LNCAP (cell line): ENCODE measurements at regions not wholly inside any gene's neighbourhood (a gene's known extent, or its start where the extent isn't known, plus 50 kb on each side); places are given as distances from the start of the nearest gene placed in this dataset.

Source experiments
- TF ChIP-seq, protein P1 (sequence below): fragments of 450-650 bp; IDR thresholded peaks from 2 replicates; pipeline ENCODE4 v1.5.1; 2017; ENCODE audit warnings: mild to moderate bottlenecking

DNA sequence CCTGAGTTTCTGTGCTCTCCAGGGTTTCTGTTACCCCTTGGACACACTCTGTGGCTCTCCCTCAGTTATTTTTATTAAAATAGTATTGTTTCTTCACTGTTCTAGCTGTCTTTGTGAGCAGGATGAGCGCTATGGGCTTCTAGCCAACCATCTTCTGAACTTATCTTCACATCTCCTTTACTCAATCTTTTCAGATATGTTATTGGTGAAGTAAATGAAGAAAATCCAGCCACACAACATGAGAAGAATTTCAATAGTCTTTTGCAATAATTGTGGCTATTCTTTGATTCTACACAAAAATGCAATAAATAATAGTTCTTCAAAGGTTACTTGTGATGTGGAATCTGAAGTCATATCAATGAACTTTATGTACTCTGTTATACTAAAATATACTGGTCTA is 80.3 kb upstream of the CAMK1G start:
- TF ChIP-seq, protein P1, sequence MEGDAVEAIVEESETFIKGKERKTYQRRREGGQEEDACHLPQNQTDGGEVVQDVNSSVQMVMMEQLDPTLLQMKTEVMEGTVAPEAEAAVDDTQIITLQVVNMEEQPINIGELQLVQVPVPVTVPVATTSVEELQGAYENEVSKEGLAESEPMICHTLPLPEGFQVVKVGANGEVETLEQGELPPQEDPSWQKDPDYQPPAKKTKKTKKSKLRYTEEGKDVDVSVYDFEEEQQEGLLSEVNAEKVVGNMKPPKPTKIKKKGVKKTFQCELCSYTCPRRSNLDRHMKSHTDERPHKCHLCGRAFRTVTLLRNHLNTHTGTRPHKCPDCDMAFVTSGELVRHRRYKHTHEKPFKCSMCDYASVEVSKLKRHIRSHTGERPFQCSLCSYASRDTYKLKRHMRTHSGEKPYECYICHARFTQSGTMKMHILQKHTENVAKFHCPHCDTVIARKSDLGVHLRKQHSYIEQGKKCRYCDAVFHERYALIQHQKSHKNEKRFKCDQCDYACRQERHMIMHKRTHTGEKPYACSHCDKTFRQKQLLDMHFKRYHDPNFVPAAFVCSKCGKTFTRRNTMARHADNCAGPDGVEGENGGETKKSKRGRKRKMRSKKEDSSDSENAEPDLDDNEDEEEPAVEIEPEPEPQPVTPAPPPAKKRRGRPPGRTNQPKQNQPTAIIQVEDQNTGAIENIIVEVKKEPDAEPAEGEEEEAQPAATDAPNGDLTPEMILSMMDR = no peak

DNA sequence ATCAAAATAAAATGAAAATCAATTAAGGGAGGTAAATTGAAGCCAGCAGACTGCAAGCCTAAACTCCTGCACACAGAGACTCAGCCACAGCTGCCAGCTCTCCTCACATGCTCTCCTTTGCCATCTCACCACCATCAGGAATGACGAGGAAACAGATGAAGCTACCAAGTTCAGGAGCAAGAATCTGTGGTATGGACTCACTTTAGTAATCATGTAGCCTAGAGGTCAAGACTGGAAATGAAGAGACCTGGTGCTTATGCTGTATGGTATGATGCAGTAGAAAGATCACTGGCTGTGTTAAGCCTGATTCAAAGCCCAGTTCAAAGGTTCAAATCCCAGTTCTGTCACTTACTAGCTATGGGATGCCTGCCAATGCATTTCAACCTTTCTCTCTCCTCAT is 78.9 kb upstream of the CAMK1G start:
- TF ChIP-seq, protein P1 = no peak

DNA sequence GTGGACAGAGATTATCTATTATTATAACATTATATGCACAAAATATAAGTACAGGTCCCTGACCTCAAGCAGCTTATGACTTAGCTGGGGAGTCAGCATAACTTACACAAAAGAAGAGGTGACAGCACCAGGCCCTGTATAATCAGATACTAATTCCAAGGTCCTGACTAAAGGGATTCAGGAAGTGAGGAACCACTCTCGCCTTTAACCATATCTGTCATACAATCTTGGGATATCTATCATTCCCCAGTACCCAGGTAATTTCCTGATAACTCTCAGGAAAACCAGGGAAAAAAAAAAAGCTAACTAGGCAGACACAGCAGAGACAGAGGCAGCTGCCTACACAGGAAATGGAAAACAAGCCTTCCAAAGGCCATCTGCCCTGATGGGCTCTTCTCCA is 78.5 kb upstream of the CAMK1G start:
- TF ChIP-seq, protein P1 = no peak

DNA sequence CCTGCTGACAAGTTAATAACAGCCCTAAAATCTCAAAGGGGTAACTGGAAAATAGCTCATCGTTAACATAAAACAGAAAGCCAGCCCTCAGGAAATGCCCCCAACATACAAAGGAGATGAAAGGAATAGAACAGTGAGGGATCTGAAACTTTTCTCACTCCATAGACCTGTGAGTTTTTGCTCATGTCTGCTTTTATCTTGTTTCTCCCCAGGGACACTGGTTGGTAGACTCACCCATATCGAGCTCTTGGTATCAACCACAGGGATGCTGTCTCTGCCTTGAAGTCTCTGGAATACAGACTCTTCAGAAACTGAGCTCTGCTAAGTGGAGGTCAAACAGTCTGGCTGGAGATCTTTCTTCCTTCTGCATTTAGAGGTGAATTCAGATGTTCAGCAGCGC is 77.4 kb upstream of the CAMK1G start:
- TF ChIP-seq, protein P1 = no peak

DNA sequence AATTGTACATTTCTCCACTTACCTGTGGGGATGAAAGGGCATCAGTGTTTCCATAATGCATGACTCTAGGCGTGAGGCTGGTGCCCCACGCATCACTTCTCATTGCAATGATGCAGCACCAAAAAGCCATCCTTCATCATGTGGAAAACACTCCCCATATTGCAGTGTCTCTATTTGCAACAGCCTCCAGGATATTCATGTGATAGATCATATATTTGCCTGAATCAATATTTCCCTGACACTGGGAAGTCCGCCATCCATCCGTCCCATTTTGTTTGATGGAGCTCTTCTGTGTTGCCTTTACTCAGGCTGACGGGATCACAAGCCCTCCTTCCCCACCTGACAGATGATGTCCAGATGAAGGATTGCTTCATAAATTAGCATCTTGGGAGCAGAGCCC is 74.5 kb upstream of the CAMK1G start:
- TF ChIP-seq, protein P1 = no peak

DNA sequence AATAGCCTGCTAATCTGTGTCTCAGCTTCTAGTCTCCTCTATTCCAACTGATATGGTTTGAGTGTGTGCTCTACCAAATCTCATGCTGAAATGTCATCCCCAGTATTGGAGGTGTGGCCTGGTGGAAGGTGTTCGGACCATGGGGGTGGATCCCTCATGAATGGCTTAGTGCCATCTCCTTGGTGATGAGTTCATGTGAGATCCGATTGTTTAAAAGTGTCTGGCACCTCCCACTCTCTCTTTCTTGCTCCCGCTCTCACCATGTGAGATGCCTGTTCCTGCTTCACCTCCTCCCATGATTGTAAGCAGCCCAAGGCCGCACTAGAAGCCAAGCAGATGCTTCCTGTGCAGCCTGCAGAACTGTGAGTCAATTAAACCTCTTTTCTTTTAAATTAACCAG is 73.5 kb upstream of the CAMK1G start:
- TF ChIP-seq, protein P1 = no peak

DNA sequence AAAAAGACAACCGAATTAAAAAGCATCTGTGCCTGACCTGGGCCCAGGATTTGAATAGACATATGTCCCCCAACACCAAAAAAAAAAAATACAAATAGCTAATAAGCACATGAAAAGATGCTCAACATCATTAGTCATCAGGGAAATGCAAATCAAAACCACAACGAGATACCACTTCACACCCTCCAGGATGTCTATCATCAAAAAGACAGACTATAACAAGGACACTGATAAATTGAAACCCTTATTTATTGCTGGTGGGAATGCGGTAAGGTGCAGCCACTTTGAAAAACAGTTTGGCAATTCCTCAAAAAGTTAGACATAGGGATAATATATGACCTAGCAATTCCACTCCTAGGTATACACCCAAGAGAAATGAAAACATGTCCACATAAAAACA is 72.3 kb upstream of the CAMK1G start:
- TF ChIP-seq, protein P1 = no peak

DNA sequence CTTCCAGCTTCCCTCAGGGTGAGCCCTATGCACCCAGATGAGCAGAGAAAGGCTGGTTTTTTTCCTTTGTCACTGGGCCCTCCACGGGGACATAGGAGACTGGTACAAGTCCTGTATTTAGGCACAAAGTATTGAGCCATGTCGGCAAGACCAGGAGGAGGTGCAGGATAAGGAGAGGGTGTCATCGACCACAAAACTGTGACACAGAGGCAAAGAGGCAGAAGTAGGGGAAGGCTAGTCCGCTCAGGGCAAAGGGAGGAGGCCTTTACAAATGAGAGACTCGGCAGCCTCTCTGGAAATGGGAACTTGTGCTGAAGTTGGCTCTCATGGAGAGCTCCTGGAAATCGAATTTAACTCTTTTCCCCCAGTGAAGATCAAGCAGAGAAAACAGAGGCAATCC is 70.7 kb upstream of the CAMK1G start:
- TF ChIP-seq, protein P1 = no peak
